HG02798 (cell line): ENCODE measurements at regions not wholly inside any gene's neighbourhood (a gene's known extent, or its start where the extent isn't known, plus 50 kb on each side); places are given as distances from the start of the nearest gene placed in this dataset.
"Not testable (repeated sequence)": the region's sequence is repeated elsewhere in the genome, so short reads cannot be mapped to it uniquely, and the experiment has no call there.

Source experiments
- ATAC-seq: cut with Tn5 transposase; IDR thresholded peaks from one replicate; pipeline ENCODE4 v1.9.1; 2021; ENCODE audit warnings: mild to moderate bottlenecking; ENCODE audit not compliant: unreplicated experiment, poor library complexity

GRCh38 chr16:29330623-29331022, 75.9 kb downstream of the NPIPB11 start:
- ATAC-seq: not testable (repeated sequence)

GRCh38 chr16:29328528-29328927, 78.0 kb downstream of the NPIPB11 start:
- not testable (repeated sequence) for ATAC-seq

- ATAC-seq: not testable (repeated sequence)
These were observed 78.7 kb downstream of the NPIPB11 start for GRCh38 chr16:29327631-29328408.

- not testable (repeated sequence) for ATAC-seq
These were observed 80.1 kb downstream of the NPIPB11 start for GRCh38 chr16:29326164-29327125.

GRCh38 chr16:29323725-29324124, 82.8 kb downstream of the NPIPB11 start:
- ATAC-seq: not testable (repeated sequence)

- ATAC-seq: no peak
These were observed 84.9 kb downstream of the NPIPB11 start for GRCh38 chr16:29321585-29321984.

- no peak for ATAC-seq
These were observed 85.5 kb downstream of the NPIPB11 start for GRCh38 chr16:29321000-29321393.

GRCh38 chr16:29320274-29320999, 86.1 kb downstream of the NPIPB11 start:
- ATAC-seq: no peak

- ATAC-seq: no peak
These were observed 86.8 kb downstream of the NPIPB11 start for GRCh38 chr16:29319726-29320125.

GRCh38 chr16:29318561-29318968, 87.9 kb downstream of the NPIPB11 start:
- ATAC-seq: not testable (repeated sequence)

GRCh38 chr16:29318037-29318436, 88.5 kb downstream of the NPIPB11 start:
- no peak for ATAC-seq

GRCh38 chr16:29317269-29317668, 89.2 kb downstream of the NPIPB11 start:
- no peak for ATAC-seq

GRCh38 chr16:29316761-29317183, 89.7 kb downstream of the NPIPB11 start:
- ATAC-seq: no peak

GRCh38 chr16:29315916-29316517, 90.5 kb downstream of the NPIPB11 start:
- no peak for ATAC-seq

- no peak for ATAC-seq
These were observed 91.5 kb downstream of the NPIPB11 start for GRCh38 chr16:29315046-29315445.

- no peak for ATAC-seq
These were observed 92.1 kb downstream of the NPIPB11 start for GRCh38 chr16:29314292-29314934.

- no peak for ATAC-seq
These were observed 92.9 kb downstream of the NPIPB11 start for GRCh38 chr16:29313559-29314048.

- no peak for ATAC-seq
These were observed 93.5 kb downstream of the NPIPB11 start for GRCh38 chr16:29312835-29313558.

GRCh38 chr16:29312345-29312675, 94.2 kb downstream of the NPIPB11 start:
- ATAC-seq: not testable (repeated sequence)
